Mucosa of descending colon (tissue), 3 donors: ENCODE measurements at regions not wholly inside any gene's neighbourhood (a gene's known extent, or its start where the extent isn't known, plus 50 kb on each side); places are given as distances from the start of the nearest gene placed in this dataset.

Experiments
- ATAC-seq: fragments of 200-7000 bp; cut with Tn5 transposase; one replicate; pipeline ENCODE4 v1.9.1; 2020; ENCODE audit warnings: mild to moderate bottlenecking, moderate library complexity
- DNase-seq, 3 donors: peaks; one replicate each; pipeline ENCODE4 v3.0.0-alpha.2; 2020
- H3K36me3 ChIP-seq: fragments of 200-600 bp; one replicate; pipeline ENCODE4 v1.8.0; 2021; ENCODE audit warnings: low read depth, mild to moderate bottlenecking
- H3K4me1 ChIP-seq: fragments of 200-600 bp; one replicate; pipeline ENCODE4 v1.8.0; 2021; ENCODE audit warnings: low read depth, mild to moderate bottlenecking
- H3K4me3 ChIP-seq: fragments of 200-600 bp; one replicate; pipeline ENCODE4 v1.8.0; 2021; ENCODE audit warnings: mild to moderate bottlenecking
- H3K9me3 ChIP-seq: fragments of 200-600 bp; one replicate; pipeline ENCODE4 v1.8.0; 2021; ENCODE audit warnings: mild to moderate bottlenecking
- CTCF ChIP-seq: fragments of 200-600 bp; IDR thresholded peaks from one replicate; pipeline ENCODE4 v1.8.0; 2022; ENCODE audit warnings: antibody characterized with exemption, mild to moderate bottlenecking
- intact Hi-C, 2 donors: fragments of 100-400 bp; cut with DNase I in 1 of 2; cut with micrococcal nuclease in 1 of 2; formaldehyde crosslinking; loops; one replicate each; pipeline versions ENCODE4 v1.11.0 to v1.11.1; 2022; cut with DNase I, micrococcal nuclease
- donor health status: DM: no; HTN: no; CAD: no; lungs with moderate emphysema.
- donor health status: DM: no; HTN: no; CAD: no.
- donor health status: DM: no; HTN: yes; CAD: no.

DNA sequence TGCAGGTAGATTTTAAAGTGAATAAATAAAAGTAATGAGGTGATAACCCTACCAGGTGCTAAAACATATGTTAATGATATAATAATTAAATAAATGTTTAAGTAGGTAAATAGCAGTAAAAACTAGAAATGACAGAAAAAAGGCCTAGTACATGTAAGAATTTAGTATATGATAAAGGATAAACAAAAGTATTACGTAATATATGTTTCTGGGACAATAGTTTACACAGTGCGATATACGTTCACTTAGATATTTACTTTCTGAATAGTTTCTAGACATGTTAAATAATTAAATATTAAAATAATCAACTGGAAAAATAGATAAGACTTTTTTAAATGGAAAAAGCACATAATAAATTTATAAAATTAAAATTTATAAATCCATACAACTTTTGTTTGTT is 340.9 kb downstream of the LIG4 start:
- DNase-seq (no peak), ATAC-seq (no peak)
- intact Hi-C loops: no loop called here
- Histone ChIP-seq H3K4me1 (no peaks in the 10 kb centered on the region), H3K4me3 (no peak overlapping the region), H3K9me3 (no peaks in the 10 kb centered on the region), H3K36me3 (no peaks in the 10 kb centered on the region)
- no peak for TF ChIP-seq CTCF

DNA sequence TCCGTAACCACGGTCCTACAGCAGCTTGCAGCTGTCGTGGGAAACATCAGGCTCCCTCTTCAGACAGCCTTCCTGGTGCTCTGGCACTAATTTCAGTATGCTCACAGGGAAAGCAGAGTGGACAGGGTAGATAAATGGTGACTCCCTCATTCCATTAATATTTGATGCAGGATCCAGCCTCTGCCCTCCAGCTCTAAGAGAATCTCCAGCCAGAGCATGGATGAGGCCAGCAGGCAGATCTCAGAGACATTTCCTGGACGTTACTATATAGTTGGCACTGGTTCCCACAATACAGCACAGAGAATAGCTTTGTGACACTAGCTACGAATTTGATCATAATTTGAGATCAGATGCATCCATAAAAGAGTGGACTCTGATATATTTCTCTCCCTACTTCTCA is 341.4 kb downstream of the LIG4 start:
- H3K9me3 ChIP-seq: no peaks in the 10 kb centered on the region
- intact Hi-C loops: no loop called here
- H3K4me3 ChIP-seq: no peak overlapping the region
- DNase-seq (no peak), ATAC-seq (no peak)
- H3K36me3 ChIP-seq: no peaks in the 10 kb centered on the region
- no peak for TF ChIP-seq CTCF
- no peaks in the 10 kb centered on the region for H3K4me1 ChIP-seq

GRCh38 chr13:107870400-107870799 is 344.9 kb downstream of the LIG4 start:
- no peak for DNase-seq
- no peaks in the 10 kb centered on the region for H3K4me1 ChIP-seq
- no peaks in the 10 kb centered on the region for H3K36me3 ChIP-seq
- H3K4me3 ChIP-seq: no peak overlapping the region
- no peak for ATAC-seq
- intact Hi-C loops: no loop called here
- no peaks in the 10 kb centered on the region for H3K9me3 ChIP-seq
- no peak for TF ChIP-seq CTCF

DNA sequence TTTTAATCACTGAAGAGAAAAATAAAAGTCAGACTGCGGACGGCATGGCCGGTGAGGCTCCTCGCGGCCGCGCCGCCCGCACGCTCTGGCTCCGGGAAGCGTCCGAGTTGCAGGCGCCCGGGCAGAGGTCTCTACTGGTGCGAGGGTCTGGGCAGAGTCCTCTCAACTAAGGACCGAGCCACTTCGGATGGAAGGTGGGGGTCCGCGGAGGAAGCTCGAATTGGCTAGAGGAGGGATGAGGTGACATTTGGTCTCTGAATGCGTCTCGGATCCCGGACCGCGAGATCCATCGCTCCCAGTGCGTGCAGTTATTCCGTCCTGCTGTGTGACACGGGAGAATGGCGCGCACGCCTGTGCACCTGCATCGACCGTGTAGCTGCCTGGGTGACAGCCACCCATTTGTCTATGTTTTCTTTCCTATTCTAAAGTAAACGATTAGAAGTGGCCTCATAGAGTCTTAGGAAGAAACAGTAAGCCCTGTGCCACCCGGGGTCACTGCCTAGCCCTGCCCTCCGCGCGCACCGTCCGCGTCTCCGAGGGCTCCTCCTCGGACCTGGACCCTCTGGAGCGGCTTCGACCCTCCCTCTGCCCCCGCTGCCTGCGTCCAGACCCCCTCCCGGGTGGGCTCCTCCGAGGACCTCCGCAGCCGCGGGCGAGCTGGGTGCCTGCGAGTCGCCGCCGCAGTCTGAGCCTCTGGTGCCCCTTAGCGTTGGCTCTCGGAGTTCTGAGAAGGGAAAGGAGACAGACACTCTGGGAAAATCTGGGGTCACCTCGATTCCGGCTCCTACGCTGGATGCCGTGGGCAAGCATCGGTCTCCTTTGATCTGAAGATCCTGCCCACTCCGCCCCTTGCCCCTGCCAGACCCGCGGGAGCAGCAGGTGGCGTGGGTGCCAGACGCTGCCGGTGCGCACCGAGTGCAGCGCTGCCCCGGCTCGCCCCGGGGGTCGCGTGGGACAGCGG is 347.4 kb downstream of the LIG4 start:
- ATAC-seq (no peak), DNase-seq (no peak)
- no peak for TF ChIP-seq CTCF
- no peaks in the 10 kb centered on the region for H3K9me3 ChIP-seq
- no peak overlapping the region for H3K4me3 ChIP-seq
- H3K36me3 ChIP-seq: no peaks in the 10 kb centered on the region
- intact Hi-C loops: no loop called here
- no peaks in the 10 kb centered on the region for H3K4me1 ChIP-seq

DNA sequence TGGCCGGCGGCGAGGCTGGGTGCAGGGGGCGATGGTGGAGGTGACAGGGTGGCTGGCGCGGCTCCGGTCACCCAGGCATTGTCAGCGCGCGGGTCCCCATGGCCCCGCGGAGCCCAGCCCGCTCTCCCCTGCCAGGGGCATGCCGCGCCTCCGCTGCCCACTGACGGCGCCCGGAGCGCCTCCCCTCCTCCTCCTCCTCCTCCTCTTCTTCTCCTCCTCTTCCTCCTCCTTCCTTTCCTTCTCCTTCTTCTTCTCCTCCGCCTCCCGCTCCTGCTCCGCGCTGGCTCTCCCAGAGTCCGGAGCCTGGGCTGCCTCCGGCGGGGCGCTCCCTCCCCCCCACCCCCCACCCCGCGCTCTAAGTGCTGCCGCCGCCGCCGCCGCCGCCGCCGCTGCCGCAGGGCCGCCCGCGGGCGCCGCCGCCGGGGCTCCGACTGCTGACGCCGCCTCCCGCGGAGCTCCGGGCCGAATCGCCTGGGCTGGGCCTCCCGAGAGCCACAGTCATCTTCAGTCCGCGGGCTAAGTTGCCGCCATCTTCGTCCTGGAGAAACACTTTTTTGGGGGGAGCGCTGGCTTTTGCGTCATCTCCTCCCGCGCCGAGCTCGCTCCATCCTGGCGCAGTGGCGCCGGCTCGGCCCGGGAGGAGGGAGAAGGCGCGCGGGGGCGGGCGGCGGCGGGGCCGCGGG is 348.3 kb downstream of the LIG4 start:
- DNase-seq (no peak), ATAC-seq (no peak)
- no peaks in the 10 kb centered on the region for H3K4me1 ChIP-seq
- intact Hi-C loops: no loop called here
- no peaks in the 10 kb centered on the region for H3K36me3 ChIP-seq
- H3K9me3 ChIP-seq: no peaks in the 10 kb centered on the region
- H3K4me3 ChIP-seq: no peak overlapping the region
- TF ChIP-seq CTCF: no peak
